ENCODE measurements at regions not wholly inside any gene's neighbourhood (a gene's known extent, or its start where the extent isn't known, plus 50 kb on each side); places are given as distances from the start of the nearest gene placed in this dataset.
"Not testable (repeated sequence)": the region's sequence is repeated elsewhere in the genome, so short reads cannot be mapped to it uniquely, and the experiment has no call there.

- CTCF ChIA-PET; H3K4me3 Mint-ChIP-seq; H3K27ac Mint-ChIP-seq; H3K36me3 Mint-ChIP-seq (ENCODE audit: low read depth); H3K9me3 Mint-ChIP-seq; DNase-seq; H3K4me1 Mint-ChIP-seq; POLR2A ChIA-PET; H3K27me3 Mint-ChIP-seq: not testable (repeated sequence)
These were observed 107.3 kb upstream of the NBPF19 start for GRCh38 chr1:149367472-149368044.

GRCh38 chr1:149368337-149368736 lies 106.5 kb upstream of the NBPF19 start:
- H3K4me3 Mint-ChIP-seq; POLR2A ChIA-PET; H3K36me3 Mint-ChIP-seq (ENCODE audit: low read depth); H3K27ac Mint-ChIP-seq; CTCF ChIA-PET; H3K4me1 Mint-ChIP-seq; DNase-seq; H3K9me3 Mint-ChIP-seq; H3K27me3 Mint-ChIP-seq: not testable (repeated sequence)

- H3K27ac Mint-ChIP-seq; H3K4me3 Mint-ChIP-seq; DNase-seq; H3K9me3 Mint-ChIP-seq; H3K36me3 Mint-ChIP-seq (ENCODE audit: low read depth); CTCF ChIA-PET; H3K4me1 Mint-ChIP-seq; POLR2A ChIA-PET; H3K27me3 Mint-ChIP-seq: not testable (repeated sequence)
These were observed 105.8 kb upstream of the NBPF19 start for GRCh38 chr1:149369081-149369480.

- DNase-seq, H3K4me3 Mint-ChIP-seq, POLR2A ChIA-PET: not testable (repeated sequence)
These were observed 102.9 kb upstream of the NBPF19 start for GRCh38 chr1:149371955-149372354.

GRCh38 chr1:149378462-149378861 lies 96.4 kb upstream of the NBPF19 start:
- H3K36me3 Mint-ChIP-seq (ENCODE audit: low read depth); H3K4me1 Mint-ChIP-seq; DNase-seq; H3K9me3 Mint-ChIP-seq; H3K4me3 Mint-ChIP-seq; H3K27ac Mint-ChIP-seq; POLR2A ChIA-PET; H3K27me3 Mint-ChIP-seq; CTCF ChIA-PET: not testable (repeated sequence)

More at GRCh38 chr1:149371955-149372354, 102.9 kb upstream of the NBPF19 start:
- H3K27ac Mint-ChIP-seq; CTCF ChIA-PET; H3K27me3 Mint-ChIP-seq; H3K36me3 Mint-ChIP-seq (ENCODE audit: low read depth); H3K4me1 Mint-ChIP-seq; H3K9me3 Mint-ChIP-seq: not testable (repeated sequence)

- Mint-ChIP-seq H3K4me3 (peak overlapping the region; percentile 81), H3K27ac (peak overlapping the region; percentile 85)
- H3K4me1 Mint-ChIP-seq; CTCF ChIA-PET; POLR2A ChIA-PET; H3K36me3 Mint-ChIP-seq (ENCODE audit: low read depth); H3K27me3 Mint-ChIP-seq; H3K9me3 Mint-ChIP-seq: not testable (repeated sequence)
- DNase-seq, result peak; percentile 53
These were observed 84.5 kb upstream of the NBPF19 start for GRCh38 chr1:149390173-149390926.

- CTCF ChIA-PET; H3K27me3 Mint-ChIP-seq; H3K9me3 Mint-ChIP-seq; POLR2A ChIA-PET; DNase-seq; H3K4me3 Mint-ChIP-seq; H3K27ac Mint-ChIP-seq; H3K36me3 Mint-ChIP-seq (ENCODE audit: low read depth); H3K4me1 Mint-ChIP-seq: not testable (repeated sequence)
These were observed 83.9 kb upstream of the NBPF19 start for GRCh38 chr1:149390931-149391330.

GRCh38 chr1:149395802-149396201 lies 79.0 kb upstream of the NBPF19 start:
- CTCF ChIA-PET; H3K27me3 Mint-ChIP-seq; H3K4me1 Mint-ChIP-seq; H3K27ac Mint-ChIP-seq; H3K9me3 Mint-ChIP-seq; POLR2A ChIA-PET; H3K36me3 Mint-ChIP-seq (ENCODE audit: low read depth); H3K4me3 Mint-ChIP-seq: not testable (repeated sequence)
- DNase-seq, result peak; percentile 6

GRCh38 chr1:149398527-149398926 lies 76.3 kb upstream of the NBPF19 start:
- H3K27me3 Mint-ChIP-seq, result not testable (repeated sequence)

GRCh38 chr1:149408404-149408803 lies 66.4 kb upstream of the NBPF19 start:
- H3K9me3 Mint-ChIP-seq; CTCF ChIA-PET; POLR2A ChIA-PET; H3K27me3 Mint-ChIP-seq; H3K4me3 Mint-ChIP-seq; DNase-seq; H3K27ac Mint-ChIP-seq; H3K4me1 Mint-ChIP-seq; H3K36me3 Mint-ChIP-seq (ENCODE audit: low read depth): not testable (repeated sequence)

More at GRCh38 chr1:149398527-149398926, 76.3 kb upstream of the NBPF19 start:
- CTCF ChIA-PET; H3K4me3 Mint-ChIP-seq; H3K27ac Mint-ChIP-seq; POLR2A ChIA-PET; DNase-seq; H3K4me1 Mint-ChIP-seq; H3K9me3 Mint-ChIP-seq; H3K36me3 Mint-ChIP-seq (ENCODE audit: low read depth): not testable (repeated sequence)

- H3K9me3 Mint-ChIP-seq; H3K4me1 Mint-ChIP-seq; H3K27ac Mint-ChIP-seq; H3K4me3 Mint-ChIP-seq; H3K36me3 Mint-ChIP-seq (ENCODE audit: low read depth); H3K27me3 Mint-ChIP-seq; POLR2A ChIA-PET; DNase-seq; CTCF ChIA-PET: not testable (repeated sequence)
These were observed 59.5 kb upstream of the NBPF19 start for GRCh38 chr1:149415373-149415772.

- POLR2A ChIA-PET; H3K9me3 Mint-ChIP-seq; H3K4me3 Mint-ChIP-seq; DNase-seq; CTCF ChIA-PET; H3K4me1 Mint-ChIP-seq; H3K27ac Mint-ChIP-seq; H3K36me3 Mint-ChIP-seq (ENCODE audit: low read depth); H3K27me3 Mint-ChIP-seq: not testable (repeated sequence)
These were observed 56.1 kb upstream of the NBPF19 start for GRCh38 chr1:149418782-149419181.

- H3K4me3 Mint-ChIP-seq; H3K27me3 Mint-ChIP-seq; H3K4me1 Mint-ChIP-seq; H3K9me3 Mint-ChIP-seq; H3K36me3 Mint-ChIP-seq (ENCODE audit: low read depth); DNase-seq; POLR2A ChIA-PET; CTCF ChIA-PET; H3K27ac Mint-ChIP-seq: not testable (repeated sequence)
These were observed 51.7 kb upstream of the NBPF19 start for GRCh38 chr1:149423122-149423521.
